HG03439 (cell line): ENCODE measurements at regions not wholly inside any gene's neighbourhood (a gene's known extent, or its start where the extent isn't known, plus 50 kb on each side); places are given as distances from the start of the nearest gene placed in this dataset.

Experiments used
- ATAC-seq: cut with Tn5 transposase; IDR thresholded peaks from one replicate; pipeline ENCODE4 v1.9.1; 2021; ENCODE audit warnings: mild to moderate bottlenecking, moderate library complexity; ENCODE audit not compliant: unreplicated experiment

DNA sequence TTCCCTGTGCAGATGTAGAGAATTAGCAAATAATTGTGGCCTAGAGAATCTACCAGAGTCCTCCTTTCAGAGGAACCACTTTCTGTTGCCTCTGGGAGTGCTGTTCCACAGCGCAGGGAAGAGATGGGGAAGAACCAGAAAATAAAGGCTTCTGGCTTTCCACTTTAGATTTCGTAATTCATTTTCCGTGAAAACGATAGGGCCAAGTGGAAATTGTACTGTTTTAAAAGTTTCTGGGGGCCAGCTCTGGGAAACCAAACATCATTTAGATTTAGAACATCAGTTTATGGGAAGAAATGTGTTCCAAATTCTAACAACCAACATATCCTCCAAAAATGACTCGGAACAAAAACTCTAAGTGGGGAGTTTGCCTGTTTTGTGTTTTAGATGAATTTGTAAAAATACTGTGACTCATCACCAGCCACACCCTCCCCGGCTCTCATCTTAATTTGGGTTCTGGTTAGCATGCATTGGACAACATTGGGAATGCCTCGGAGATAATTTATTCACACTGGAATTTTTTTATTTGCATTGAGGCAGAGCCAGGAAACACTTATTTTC, 65.2 kb upstream of the LNX1 start:
- ATAC-seq: no peak

DNA sequence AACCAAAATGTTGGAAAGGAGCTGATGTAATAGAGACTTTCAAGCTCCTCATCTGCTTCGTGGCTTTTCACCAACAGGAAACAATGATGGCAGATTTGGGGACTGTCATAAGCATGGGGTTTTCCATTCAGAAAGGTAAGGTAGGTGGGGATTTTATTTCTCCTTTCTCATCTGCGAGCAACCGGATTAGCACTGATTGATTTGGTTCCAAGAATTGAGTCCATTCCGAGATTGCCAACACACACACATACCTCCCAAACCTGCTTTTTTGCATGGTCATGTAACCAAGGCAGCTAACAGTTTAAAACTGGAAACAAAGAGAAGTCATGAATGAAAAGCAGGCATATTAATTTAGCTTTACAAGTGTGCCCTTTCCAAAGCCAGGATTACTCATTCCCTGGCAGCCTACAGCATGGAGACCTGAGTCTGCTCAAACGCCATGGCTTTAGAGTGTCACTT, 63.0 kb upstream of the LNX1 start:
- no peak for ATAC-seq

DNA sequence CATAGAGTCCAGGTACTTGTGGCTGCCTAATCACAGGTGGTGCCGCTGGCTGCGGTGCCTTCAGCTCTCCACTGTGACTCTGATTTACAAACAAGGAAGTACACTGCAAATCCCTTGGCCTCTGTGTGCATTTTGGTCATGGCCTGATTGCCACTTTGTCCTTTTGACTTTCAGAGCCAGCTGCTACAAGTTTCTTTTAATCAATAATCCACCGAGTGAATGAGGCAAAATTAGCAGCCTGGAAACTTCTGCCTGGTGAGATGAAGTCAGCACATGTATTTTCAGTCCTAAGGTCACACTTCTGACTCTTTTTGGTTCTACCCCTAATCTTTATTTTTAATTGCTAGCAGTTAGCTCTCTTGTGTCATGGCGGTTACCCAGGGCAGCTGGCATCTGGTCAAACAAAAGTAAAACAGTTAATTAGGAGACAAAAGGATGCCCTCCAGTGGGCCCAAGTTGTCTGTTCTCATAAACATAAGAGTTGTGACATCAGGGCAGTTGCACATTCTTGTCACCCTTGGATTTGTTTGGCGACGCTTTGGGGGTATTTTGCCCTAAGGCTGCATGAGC, 62.3 kb upstream of the LNX1 start:
- ATAC-seq: no peak

DNA sequence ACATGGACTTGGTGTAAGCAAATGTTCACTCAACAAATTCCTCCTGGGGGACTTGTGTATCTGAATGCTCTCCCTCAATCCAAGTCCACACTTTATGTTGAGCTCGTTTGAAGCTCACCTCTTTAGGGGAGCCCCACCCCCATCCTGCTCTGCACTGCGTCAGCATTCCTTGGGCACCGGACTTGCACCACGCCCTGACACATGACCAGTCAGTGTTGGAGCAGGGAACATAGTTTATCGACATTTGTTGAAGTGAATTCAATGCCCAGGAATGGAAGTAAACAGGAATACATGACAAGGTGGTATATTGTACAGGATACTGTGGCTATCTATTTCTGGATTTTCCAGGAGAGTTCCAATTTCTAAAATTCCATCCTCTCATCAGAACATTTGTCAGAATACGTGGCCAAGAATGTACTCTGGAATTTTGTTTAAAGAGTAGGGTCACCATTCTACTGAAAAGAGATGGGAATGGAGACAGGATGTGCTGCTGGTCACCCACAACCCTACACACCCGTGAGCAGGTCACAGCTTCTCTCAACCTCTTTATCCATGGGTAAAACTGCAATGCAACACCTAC, 60.0 kb upstream of the LNX1 start:
- ATAC-seq: no peak

DNA sequence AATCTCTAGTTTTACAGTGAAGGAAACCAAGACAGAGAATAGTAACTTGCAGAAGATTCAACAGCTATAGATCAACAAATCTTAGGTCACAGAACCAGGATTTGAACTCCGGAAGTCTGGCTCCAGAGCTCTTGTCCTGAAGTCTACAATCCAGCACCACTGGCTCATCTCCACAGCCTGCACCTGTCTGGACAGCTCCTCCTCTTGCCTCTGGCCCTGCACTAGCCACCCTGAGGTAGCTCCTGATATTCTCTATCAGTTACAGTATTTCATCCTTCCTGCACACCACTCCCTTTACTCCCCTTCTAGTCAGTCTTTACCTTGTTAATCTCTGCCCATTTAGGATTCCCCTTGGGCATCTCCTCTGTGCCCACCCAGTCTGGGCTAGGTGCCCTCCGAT, 58.1 kb upstream of the LNX1 start:
- no peak for ATAC-seq

DNA sequence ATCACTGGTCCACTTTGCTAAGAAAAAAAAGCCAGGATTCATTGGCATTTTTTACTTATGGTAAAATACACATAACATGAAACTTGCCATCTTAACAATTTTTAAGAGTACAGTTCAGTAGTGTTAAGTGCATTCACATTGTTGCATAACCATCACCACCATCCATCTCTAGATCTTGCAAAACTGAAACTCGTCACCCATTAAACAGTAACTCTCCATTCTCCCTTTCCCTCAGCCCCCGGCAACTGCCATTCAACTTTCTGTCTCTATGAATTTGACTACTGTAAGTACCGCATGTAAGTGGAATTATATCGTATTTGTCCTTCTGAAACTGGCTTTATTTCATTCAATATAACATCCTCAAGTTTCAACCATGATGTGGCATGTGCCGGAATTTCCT, 56.3 kb upstream of the LNX1 start:
- ATAC-seq: no peak

DNA sequence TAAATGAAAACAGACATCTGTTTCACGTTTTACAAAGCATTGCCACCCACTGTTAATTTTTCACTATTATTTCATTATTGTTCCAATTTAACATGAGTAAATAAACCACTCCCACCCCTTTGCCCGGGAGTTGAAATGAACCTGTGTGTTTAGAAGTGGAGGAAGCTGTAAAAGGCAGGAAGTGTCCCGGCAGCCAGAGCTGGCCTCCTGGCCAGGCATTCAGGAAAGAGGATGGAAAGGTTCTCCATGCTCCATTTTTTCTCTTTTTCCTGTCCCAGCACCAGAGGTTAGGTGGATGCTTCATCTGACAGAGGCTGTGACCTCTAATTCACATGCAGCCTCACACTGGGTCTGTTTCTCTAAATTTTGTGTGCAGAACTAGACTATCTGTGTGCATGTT, 55.5 kb upstream of the LNX1 start:
- no peak for ATAC-seq

DNA sequence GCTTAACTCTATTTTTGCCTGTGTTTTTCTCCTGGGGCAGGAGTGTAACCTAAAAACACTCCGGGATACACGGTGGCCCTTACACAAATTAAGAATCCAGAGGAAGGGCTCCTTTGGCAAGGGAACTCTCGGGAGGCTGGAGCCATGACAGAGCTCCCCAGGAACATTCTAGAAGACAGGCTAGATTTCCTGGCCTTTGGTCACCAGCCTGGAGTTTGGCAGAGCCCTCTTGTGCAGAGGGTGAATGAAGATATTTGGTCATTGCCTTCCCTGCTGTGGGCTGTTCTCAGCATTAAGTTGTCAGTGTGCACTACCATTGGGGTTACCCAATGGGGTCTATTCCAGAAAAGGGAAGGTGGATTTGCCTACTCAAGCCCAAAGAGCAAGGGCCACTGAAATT, 53.8 kb upstream of the LNX1 start:
- ATAC-seq: no peak

DNA sequence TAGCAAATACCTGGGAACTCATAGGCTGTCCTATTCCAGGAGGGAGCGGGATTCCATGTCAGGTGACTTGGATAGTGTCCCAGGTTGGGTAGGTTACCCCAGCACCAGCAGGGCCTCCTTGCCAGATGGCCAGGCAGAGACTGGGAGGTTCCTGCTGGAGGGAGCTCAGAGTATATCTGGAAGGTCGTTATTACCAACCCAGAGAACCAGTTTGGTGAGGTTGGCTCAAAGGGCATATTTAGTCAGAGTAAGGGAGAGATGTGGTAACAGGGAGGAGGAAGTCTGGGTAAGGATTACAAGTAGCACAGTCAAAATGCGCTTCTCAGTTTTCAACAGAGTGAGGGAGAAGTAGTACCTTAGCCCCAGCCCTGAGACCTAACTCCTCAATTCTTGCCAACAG, 53.3 kb upstream of the LNX1 start:
- no peak for ATAC-seq
